ENCODE measurements at regions not wholly inside any gene's neighbourhood (a gene's known extent, or its start where the extent isn't known, plus 50 kb on each side); places are given as distances from the start of the nearest gene placed in this dataset.

DNA sequence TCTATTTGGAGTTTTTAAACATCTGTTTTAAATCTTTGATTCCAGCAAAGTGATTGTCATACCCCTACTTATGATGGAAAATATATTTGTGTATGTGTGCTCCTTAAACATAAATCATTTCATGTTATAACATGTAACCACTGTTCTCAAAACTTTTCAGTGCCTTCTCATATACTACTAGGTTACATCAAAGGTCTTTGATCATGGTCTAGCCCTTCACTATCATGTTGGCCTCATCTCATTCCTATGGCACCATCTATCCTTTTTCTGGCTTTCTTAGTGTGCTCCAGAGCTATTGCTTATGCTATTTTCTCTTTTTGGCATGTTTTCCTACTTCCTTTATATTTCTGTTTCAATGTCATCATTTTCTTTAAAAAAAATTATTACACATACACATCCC lies 367.9 kb upstream of the SLC39A10 start:
- no peak for TF ChIP-seq ZNF671 (CRISPR knock-in tag; IDR thresholded peaks at IDR 0.05)
- no peak for TF ChIP-seq FOXJ3 (CRISPR knock-in tag; IDR thresholded peaks at IDR 0.05; ENCODE audit: borderline replicate concordance)
- TF ChIP-seq SP1 (CRISPR knock-in tag; conservative IDR thresholded peaks at IDR 0.05): no peak
- no peak for TF ChIP-seq ZNF512 (CRISPR knock-in tag; IDR thresholded peaks at IDR 0.05; ENCODE audit: borderline replicate concordance)
- TF ChIP-seq IRF2 (CRISPR knock-in tag; IDR thresholded peaks at IDR 0.05; ENCODE audit: borderline replicate concordance, low read depth): no peak
- TF ChIP-seq, protein P1, sequence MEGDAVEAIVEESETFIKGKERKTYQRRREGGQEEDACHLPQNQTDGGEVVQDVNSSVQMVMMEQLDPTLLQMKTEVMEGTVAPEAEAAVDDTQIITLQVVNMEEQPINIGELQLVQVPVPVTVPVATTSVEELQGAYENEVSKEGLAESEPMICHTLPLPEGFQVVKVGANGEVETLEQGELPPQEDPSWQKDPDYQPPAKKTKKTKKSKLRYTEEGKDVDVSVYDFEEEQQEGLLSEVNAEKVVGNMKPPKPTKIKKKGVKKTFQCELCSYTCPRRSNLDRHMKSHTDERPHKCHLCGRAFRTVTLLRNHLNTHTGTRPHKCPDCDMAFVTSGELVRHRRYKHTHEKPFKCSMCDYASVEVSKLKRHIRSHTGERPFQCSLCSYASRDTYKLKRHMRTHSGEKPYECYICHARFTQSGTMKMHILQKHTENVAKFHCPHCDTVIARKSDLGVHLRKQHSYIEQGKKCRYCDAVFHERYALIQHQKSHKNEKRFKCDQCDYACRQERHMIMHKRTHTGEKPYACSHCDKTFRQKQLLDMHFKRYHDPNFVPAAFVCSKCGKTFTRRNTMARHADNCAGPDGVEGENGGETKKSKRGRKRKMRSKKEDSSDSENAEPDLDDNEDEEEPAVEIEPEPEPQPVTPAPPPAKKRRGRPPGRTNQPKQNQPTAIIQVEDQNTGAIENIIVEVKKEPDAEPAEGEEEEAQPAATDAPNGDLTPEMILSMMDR (IDR thresholded peaks at IDR 0.05): no peak
- TF ChIP-seq FOXP4 (CRISPR knock-in tag; IDR thresholded peaks at IDR 0.05): no peak
- no peak for TF ChIP-seq ZNF416 (CRISPR knock-in tag; IDR thresholded peaks at IDR 0.05)

Measured in WTC11 (cell line).